MCF 10A (cell line): ENCODE measurements at regions not wholly inside any gene's neighbourhood (a gene's known extent, or its start where the extent isn't known, plus 50 kb on each side); places are given as distances from the start of the nearest gene placed in this dataset.

ENCODE experiments used
- BruUV-seq: library from RNA; stranded (reverse); fragments of 400-500 nt; replicated peaks from 2 replicates; lab custom pipeline; 2021; lab: Mats Ljungman, UMichigan
- CTCF ChIA-PET: fragments of 300-600 bp; sonication (Branson Sonifier 250); formaldehyde crosslinking; extraction: SDS; loops from one replicate; lab custom pipeline; 2021; ENCODE audit warnings: antibody characterized with exemption, inconsistent platforms; lab: Yijun Ruan, JAX
- POLR2A ChIA-PET: fragments of 300-600, 350-650 bp; sonication (Branson Sonifier 250); formaldehyde crosslinking; extraction: SDS; loops from one replicate; lab custom pipeline; 2020; ENCODE audit warnings: antibody characterized with exemption, inconsistent platforms; lab: Yijun Ruan, JAX
- DNase-seq: peaks from one replicate; pipeline ENCODE4 v3.0.0-alpha.2; 2018; ENCODE audit not compliant: unreplicated experiment
- H3K27ac Mint-ChIP-seq: one replicate; pipeline ENCODE4 v1.8.0; 2022; ENCODE audit warnings: mild to moderate bottlenecking, low read depth, mixed read lengths; ENCODE audit not compliant: unreplicated experiment
- H3K27me3 Mint-ChIP-seq: one replicate; pipeline ENCODE4 v1.8.0; 2022; ENCODE audit warnings: mixed read lengths; ENCODE audit not compliant: insufficient read depth, unreplicated experiment
- H3K36me3 Mint-ChIP-seq: one replicate; pipeline ENCODE4 v1.8.0; 2022; ENCODE audit warnings: mild to moderate bottlenecking, moderate library complexity, mixed read lengths; ENCODE audit not compliant: insufficient read depth, unreplicated experiment
- H3K4me1 Mint-ChIP-seq: one replicate; pipeline ENCODE4 v1.8.0; 2022; ENCODE audit warnings: mixed read lengths; ENCODE audit not compliant: insufficient read depth, unreplicated experiment
- H3K4me3 Mint-ChIP-seq: one replicate; pipeline ENCODE4 v1.8.0; 2022; ENCODE audit warnings: mild to moderate bottlenecking, moderate library complexity, mixed read lengths; ENCODE audit not compliant: unreplicated experiment
- H3K9me3 Mint-ChIP-seq: one replicate; pipeline ENCODE4 v1.8.0; 2022; ENCODE audit warnings: mixed read lengths; ENCODE audit not compliant: unreplicated experiment
- intact Hi-C: fragments of 100-400 bp; cut with micrococcal nuclease; formaldehyde crosslinking; loops from 2 replicates; pipeline ENCODE4 v1.14.1; 2022
- TF ChIP-seq, protein P1 (sequence below): fragments of 200-600 bp; IDR thresholded peaks from one replicate; pipeline ENCODE4 v1.8.0; 2022; ENCODE audit warnings: antibody characterized with exemption, mild to moderate bottlenecking; ENCODE audit not compliant: unreplicated experiment

DNA sequence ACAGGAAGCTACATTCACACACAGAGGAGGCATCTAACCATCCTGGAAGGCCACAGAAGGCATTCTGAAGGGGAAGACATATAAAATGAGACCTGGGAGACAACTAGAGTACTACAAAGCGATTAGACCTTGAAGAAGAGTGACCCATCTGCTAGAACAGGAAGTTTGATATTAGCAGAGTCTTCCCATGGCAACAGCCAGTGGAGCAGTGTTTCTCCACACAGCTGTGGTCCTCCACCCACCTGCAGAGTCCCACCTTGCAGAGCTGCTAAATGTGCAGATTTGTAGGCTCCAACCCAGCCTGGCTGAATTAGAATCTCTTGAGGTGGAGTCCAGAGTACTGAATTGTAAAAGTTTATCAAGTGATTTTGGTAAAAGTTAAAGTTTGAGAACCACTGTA, 267.0 kb downstream of the CETN3 start:
- Mint-ChIP-seq H3K9me3 (no peaks in the 10 kb centered on the region), H3K27me3 (no peaks in the 10 kb centered on the region), H3K4me1 (no peaks in the 10 kb centered on the region), H3K36me3 (no peaks in the 10 kb centered on the region), H3K4me3 (no peak overlapping the region), H3K27ac (no peak overlapping the region)
- BruUV-seq: no TSS peak
- no peak for DNase-seq
- intact Hi-C loops: no loop called here
- CTCF ChIA-PET: interaction anchor here (0.6 to 1.1 kb wide), 2 partner anchors 16 to 1412 kb away, joined by 3 read pairs; no protein-coding TSS in a partner anchor
- POLR2A ChIA-PET: interaction anchor here (0.6 kb wide), 1 partner anchor 1094 kb away, joined by 3 read pairs; no protein-coding TSS in a partner anchor
- TF ChIP-seq, protein P1, sequence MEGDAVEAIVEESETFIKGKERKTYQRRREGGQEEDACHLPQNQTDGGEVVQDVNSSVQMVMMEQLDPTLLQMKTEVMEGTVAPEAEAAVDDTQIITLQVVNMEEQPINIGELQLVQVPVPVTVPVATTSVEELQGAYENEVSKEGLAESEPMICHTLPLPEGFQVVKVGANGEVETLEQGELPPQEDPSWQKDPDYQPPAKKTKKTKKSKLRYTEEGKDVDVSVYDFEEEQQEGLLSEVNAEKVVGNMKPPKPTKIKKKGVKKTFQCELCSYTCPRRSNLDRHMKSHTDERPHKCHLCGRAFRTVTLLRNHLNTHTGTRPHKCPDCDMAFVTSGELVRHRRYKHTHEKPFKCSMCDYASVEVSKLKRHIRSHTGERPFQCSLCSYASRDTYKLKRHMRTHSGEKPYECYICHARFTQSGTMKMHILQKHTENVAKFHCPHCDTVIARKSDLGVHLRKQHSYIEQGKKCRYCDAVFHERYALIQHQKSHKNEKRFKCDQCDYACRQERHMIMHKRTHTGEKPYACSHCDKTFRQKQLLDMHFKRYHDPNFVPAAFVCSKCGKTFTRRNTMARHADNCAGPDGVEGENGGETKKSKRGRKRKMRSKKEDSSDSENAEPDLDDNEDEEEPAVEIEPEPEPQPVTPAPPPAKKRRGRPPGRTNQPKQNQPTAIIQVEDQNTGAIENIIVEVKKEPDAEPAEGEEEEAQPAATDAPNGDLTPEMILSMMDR: no peak

DNA sequence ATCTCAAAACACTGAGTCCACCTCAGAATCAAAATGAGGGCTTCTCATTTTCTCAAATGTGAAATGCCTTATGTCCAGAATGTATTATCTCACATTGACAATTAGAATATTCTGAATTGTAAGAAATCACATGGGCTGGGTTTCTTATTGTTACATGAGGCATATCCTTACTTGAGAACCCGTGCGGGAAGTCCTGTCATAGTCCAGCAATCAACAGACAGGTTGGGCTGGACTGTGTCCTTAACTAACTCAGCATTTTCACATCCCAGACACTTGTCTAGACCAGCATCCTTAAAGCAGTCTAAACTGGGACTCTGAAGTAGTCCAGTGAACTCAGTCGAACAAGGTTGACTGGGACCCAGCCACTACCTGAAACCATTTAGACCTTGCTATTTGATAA, 267.6 kb downstream of the CETN3 start:
- no peak overlapping the region for H3K27ac Mint-ChIP-seq
- no TSS peak for BruUV-seq
- DNase-seq: no peak
- H3K36me3 Mint-ChIP-seq: no peaks in the 10 kb centered on the region
- CTCF ChIA-PET: interaction anchor here (1.1 kb wide), 1 partner anchor 1411 kb away, joined by 3 read pairs; no protein-coding TSS in a partner anchor
- intact Hi-C loops: no loop called here
- H3K4me1 Mint-ChIP-seq: no peaks in the 10 kb centered on the region
- TF ChIP-seq, protein P1: no peak
- POLR2A ChIA-PET: no interaction called here
- H3K27me3 Mint-ChIP-seq: no peaks in the 10 kb centered on the region
- H3K9me3 Mint-ChIP-seq: no peaks in the 10 kb centered on the region
- H3K4me3 Mint-ChIP-seq: no peak overlapping the region

DNA sequence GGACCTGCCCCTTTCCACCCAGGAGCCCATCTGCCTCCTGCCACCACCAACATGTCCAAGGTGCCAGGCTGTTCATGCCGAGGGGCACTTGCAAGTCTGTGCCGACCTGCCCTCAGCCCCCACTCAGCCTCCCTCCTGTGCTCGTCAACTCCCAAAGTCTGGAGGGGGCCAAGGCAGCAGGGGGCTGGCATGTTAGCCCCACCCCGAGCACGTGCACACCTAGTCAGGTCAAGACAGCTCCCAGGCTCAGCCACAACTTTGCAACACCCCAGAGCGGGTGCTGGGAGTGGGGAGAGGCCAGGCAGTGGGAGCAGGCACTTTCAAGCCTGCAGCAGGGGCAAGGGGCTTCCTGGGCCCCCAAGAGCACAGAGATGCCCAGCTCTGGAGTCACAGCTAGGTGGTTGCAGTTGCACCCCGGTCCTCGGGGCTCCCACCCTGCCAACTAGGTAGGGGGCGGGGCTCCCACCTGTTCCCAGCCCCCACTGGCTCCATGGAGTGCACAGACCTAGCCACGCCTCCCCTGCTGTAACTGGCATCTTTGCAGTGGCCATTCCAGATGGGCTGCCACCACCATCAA, 272.5 kb downstream of the CETN3 start:
- ChIA-PET CTCF (no interaction called here), POLR2A (no interaction called here)
- Mint-ChIP-seq H3K4me1 (no peaks in the 10 kb centered on the region), H3K27me3 (no peaks in the 10 kb centered on the region), H3K36me3 (no peaks in the 10 kb centered on the region), H3K9me3 (no peaks in the 10 kb centered on the region), H3K4me3 (no peak overlapping the region), H3K27ac (no peak overlapping the region)
- no peak for DNase-seq
- TF ChIP-seq, protein P1: no peak
- intact Hi-C loops: no loop called here
- BruUV-seq: no TSS peak

DNA sequence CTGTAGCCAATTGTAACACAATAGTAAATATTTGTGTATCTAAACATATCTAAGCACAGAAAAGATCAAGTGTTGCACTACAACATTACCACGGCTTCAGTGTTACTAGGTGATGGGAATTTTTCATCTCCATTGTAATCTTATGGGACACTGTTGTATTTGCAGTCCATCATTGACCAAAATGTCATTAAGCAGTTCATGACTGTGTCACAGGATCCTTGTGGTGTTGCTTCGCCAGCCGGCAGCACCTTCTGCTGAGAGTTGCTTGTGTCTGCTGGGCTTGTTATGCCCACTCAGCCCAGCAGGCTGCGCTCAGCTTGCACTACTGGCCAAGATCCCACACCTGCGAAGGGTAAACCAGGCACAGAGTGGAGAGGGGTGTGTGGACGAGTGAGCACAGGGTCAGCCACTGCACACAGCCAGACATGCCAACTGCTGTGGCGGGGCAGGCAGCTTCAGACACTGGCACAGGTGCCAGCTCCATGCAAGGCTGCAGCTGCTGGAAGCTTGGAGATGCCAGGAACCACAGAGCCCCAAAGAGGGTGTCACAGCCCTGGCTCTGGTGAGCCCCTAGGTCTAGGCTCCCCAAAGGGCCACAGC, 273.7 kb downstream of the CETN3 start:
- DNase-seq: no peak
- intact Hi-C loops: no loop called here
- Mint-ChIP-seq H3K4me3 (no peak overlapping the region), H3K9me3 (no peaks in the 10 kb centered on the region), H3K27ac (no peak overlapping the region), H3K27me3 (no peaks in the 10 kb centered on the region), H3K36me3 (no peaks in the 10 kb centered on the region), H3K4me1 (no peaks in the 10 kb centered on the region)
- no TSS peak for BruUV-seq
- CTCF ChIA-PET: no interaction called here
- POLR2A ChIA-PET: interaction anchor here (0.6 kb wide), 1 partner anchor 267 kb away, joined by 3 read pairs; no protein-coding TSS in a partner anchor
- TF ChIP-seq, protein P1: no peak
